ENCODE measurements at regions not wholly inside any gene's neighbourhood (a gene's known extent, or its start where the extent isn't known, plus 50 kb on each side); places are given as distances from the start of the nearest gene placed in this dataset.

GRCh38 chr4:41418444-41418843 lies 119.5 kb upstream of the LIMCH1 start:
- H3K27ac ChIP-seq (replicated peaks) = no peak overlapping the region

GRCh38 chr4:41420541-41420940 lies 117.4 kb upstream of the LIMCH1 start:
- no peak overlapping the region for H3K4me3 ChIP-seq (replicated peaks; ENCODE audit: insufficient read depth, low read length)
- no peaks in the 10 kb centered on the region for H3K27me3 ChIP-seq (ENCODE audit: insufficient read depth, poor library complexity, severe bottlenecking)
- TF ChIP-seq SPI1 (IDR thresholded peaks at IDR 0.05; ENCODE audit: borderline replicate concordance, low read depth) = no peak
- no peak for TF ChIP-seq CTCF (IDR thresholded peaks at IDR 0.05; ENCODE audit: insufficient read depth, low read length)
- no peak for TF ChIP-seq POLR2AphosphoS5 (IDR thresholded peaks at IDR 0.05; ENCODE audit: low read depth)
- no peak for TF ChIP-seq GABPA (IDR thresholded peaks at IDR 0.05; ENCODE audit: low read depth)
- no peak for TF ChIP-seq REST (IDR thresholded peaks at IDR 0.05; ENCODE audit: insufficient replicate concordance, low read depth)
- no peak overlapping the region for H3K27ac ChIP-seq (replicated peaks)
- DNase-seq (ENCODE audit: low read depth in 1 of 2, low spot score in 1 of 2) = no peak

More at GRCh38 chr4:41418444-41418843, 119.5 kb upstream of the LIMCH1 start:
- TF ChIP-seq POLR2AphosphoS5 (IDR thresholded peaks at IDR 0.05; ENCODE audit: low read depth) = no peak
- no peak for TF ChIP-seq CTCF (IDR thresholded peaks at IDR 0.05; ENCODE audit: insufficient read depth, low read length)
- TF ChIP-seq SPI1 (IDR thresholded peaks at IDR 0.05; ENCODE audit: borderline replicate concordance, low read depth) = no peak
- no peak for TF ChIP-seq GABPA (IDR thresholded peaks at IDR 0.05; ENCODE audit: low read depth)
- no peak for TF ChIP-seq REST (IDR thresholded peaks at IDR 0.05; ENCODE audit: insufficient replicate concordance, low read depth)
- H3K27me3 ChIP-seq (ENCODE audit: insufficient read depth, poor library complexity, severe bottlenecking) = peaks cover 6% of the 10 kb centered on the region
- DNase-seq (ENCODE audit: low read depth in 1 of 2, low spot score in 1 of 2) = no peak
- no peak overlapping the region for H3K4me3 ChIP-seq (replicated peaks; ENCODE audit: insufficient read depth, low read length)

GRCh38 chr4:41423117-41423516 lies 114.8 kb upstream of the LIMCH1 start:
- DNase-seq (ENCODE audit: low read depth in 1 of 2, low spot score in 1 of 2) = no peak
- no peaks in the 10 kb centered on the region for H3K27me3 ChIP-seq (ENCODE audit: insufficient read depth, poor library complexity, severe bottlenecking)
- no peak overlapping the region for H3K27ac ChIP-seq (replicated peaks)
- no peak overlapping the region for H3K4me3 ChIP-seq (replicated peaks; ENCODE audit: insufficient read depth, low read length)
- TF ChIP-seq SPI1 (IDR thresholded peaks at IDR 0.05; ENCODE audit: borderline replicate concordance, low read depth) (no peak), POLR2AphosphoS5 (IDR thresholded peaks at IDR 0.05; ENCODE audit: low read depth) (no peak), REST (IDR thresholded peaks at IDR 0.05; ENCODE audit: insufficient replicate concordance, low read depth) (no peak), GABPA (IDR thresholded peaks at IDR 0.05; ENCODE audit: low read depth) (no peak), CTCF (IDR thresholded peaks at IDR 0.05; ENCODE audit: insufficient read depth, low read length) (no peak)

Measured in HL-60 (cell line).